GM19395 (cell line): ENCODE measurements at regions not wholly inside any gene's neighbourhood (a gene's known extent, or its start where the extent isn't known, plus 50 kb on each side); places are given as distances from the start of the nearest gene placed in this dataset.
"Not testable (repeated sequence)": the region's sequence is repeated elsewhere in the genome, so short reads cannot be mapped to it uniquely, and the experiment has no call there.

Experiments used
- ATAC-seq: cut with Tn5 transposase; IDR thresholded peaks from one replicate; pipeline ENCODE4 v1.9.1; 2021; ENCODE audit warnings: mild to moderate bottlenecking, moderate library complexity; ENCODE audit not compliant: unreplicated experiment

DNA sequence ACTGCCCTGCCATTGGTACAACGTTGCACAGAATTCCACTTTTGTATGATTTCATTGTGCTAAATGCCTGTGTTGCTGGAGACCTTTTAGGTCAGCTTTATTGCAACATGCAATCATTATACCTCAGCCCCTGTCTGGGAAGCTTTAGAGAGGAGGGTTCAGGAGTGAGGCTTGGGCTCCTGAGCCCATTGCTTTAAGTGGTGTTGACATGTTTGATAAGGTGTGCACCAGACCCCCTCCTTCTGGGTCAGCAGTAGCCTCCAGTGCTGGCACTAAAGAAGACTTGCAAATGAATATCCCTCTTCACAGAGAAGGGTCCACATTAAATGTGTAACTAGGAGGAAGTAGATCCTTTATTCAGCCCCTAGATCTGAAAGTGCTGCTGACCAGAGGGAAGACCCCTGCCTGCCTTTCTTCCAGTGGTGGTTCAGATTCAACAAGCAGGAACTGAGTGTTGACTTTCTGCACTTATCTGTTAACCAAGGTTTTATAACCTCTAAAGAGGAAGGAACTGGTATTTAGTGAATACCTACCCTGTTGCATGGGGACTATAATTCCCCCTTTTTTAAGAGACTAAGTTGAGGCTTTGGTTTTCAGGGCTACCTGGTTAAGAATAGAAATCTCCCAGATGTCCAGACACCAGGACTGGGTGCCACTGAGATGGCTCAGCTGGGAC lies 369.4 kb upstream of the IGFBP3 start:
- ATAC-seq = peak; percentile 32

DNA sequence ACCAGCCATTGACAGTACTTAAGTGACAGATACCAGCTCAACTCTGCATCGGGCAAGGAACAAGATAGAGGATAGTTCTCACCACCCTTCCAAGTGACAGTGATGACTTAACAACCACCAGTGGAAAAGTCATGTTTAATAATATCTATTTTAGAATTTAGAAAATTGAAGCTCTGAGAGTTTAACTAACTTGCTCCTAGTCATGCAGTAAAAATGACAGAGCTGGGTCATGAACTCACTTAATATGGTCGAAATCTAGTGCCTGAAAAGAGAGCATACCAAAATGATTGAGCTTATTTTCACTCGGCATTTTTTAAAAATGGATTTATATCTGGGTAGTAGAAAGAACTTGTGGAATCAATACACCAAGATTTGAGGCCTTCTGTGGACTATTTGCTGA lies 367.8 kb upstream of the IGFBP3 start:
- no peak for ATAC-seq

DNA sequence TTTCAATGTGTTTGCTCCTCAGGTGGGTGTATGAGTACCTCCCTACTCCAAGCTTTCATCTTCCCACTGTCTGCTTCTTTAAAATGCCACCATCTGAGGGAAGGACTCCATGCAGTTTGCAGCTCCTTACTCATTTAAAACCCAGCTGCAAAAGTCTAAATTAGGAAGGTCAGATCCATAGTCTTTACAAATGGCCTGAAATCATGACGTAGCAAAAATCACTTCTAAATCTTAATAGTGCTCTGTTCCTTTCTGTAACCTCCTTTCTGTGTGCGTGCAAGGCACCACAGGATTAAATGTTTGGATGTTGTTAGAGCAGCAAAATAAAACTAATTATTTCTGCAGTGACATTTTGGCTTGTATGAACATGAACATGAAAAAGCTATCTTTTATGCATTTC lies 366.9 kb upstream of the IGFBP3 start:
- no peak for ATAC-seq

DNA sequence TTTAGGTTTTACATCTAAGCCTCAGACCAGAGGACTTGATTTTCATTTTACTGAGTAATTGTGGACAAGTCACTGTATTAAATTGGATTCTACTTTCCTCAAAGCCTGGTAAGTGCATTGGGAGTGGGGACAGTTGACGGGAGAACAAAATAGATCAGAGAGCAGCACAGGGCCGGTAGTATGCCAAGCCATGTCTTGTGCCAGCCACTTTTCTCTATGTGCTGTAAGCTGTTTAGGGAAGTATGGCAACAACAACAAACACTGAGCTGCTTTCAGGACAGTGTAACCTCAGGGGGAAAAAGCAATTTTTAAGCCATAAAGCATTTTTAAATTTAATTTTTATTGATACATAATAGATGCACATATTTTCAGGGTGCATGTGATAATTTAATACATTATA lies 365.9 kb upstream of the IGFBP3 start:
- no peak for ATAC-seq

DNA sequence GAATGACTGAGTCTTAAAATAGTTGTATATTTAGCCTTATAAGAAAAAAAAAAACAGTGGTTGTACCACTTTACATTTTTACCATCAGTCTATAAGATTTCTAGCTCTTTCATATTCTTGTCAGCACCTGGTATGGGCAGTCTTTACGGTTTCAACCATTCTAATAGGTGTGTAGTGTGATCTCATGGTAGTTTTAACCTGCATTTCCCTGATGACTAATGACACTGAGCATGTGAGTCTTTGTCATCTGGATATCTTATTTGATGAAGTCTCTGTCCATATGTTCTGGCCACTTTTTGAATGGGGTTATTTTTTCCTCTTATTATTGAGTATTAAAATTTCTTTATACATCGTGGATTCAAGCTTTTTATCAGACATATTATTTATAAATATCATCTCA lies 365.3 kb upstream of the IGFBP3 start:
- ATAC-seq = no peak

DNA sequence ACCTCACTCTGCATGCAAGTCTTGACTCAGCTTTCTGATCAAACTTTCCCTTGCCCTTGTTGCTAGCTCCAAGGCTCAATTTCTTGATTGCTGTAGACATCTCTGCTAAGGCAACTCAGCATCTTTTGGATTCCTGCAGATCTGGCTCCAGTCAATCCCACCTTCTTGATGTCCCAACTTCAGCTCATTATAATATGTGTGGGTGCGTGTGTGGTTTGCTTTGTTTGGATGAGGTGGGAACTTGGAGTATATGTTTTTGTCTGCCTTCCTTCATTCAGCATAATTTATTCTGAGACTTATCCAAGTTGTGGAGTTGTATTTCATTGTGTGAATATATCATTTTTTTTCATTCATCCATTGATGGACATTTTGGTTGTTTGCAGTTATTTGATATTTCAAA lies 364.8 kb upstream of the IGFBP3 start:
- ATAC-seq = no peak

DNA sequence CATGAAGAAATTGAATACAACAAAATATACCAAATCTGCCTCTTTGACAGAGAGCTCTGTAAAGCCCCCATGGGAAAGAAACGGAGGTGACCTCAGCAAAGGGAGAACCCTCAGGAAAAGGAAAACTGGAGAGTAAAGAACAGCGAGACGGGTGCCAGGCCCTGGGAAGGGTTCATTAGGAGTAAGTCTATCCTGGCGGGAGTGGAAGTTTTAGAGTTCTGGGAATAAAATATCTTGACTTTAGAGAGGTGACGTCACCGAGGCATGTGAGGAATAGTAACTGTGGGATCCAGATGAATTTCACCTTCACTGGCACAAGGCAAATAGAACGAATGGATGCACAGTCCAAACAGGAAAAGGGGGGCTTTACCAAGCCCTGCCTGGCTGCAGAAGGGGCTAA lies 362.8 kb upstream of the IGFBP3 start:
- ATAC-seq = no peak

DNA sequence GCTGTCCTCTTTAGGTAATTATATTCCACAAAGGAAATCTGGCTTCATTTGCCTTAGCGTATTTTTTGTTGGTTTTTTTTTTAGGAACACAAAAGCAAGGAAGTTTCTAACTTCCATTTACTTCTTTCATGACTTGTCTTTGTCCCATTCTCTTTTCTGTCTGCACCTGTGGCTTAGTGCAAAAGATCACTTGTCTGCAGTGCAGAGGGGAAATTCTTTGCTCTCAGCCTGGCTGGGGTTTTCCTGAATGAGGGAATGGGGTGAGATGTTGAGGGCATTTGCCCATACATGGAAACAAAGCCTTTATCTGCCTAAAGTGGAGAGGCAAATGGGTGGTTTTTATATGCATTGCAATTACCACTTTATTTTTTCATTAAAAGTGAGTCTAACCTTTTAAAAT lies 361.1 kb upstream of the IGFBP3 start:
- ATAC-seq = no peak

DNA sequence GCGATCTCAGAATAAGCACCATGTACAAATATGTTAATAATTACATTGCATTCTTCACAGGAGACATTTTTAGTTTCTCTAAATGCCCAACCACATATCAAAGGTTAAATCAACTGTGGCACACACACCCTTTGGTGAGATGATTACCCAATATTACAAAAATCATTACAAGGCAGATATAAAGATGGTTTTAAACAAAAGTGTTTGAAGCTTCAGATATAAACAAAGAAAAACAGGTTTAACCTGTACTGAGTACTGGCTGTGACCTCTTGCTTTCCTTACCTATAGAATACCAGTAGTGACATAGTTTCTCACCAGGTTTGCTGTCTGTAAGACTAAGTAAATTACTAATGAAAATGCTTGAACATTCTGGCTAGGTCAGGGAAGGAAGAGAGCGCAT lies 360.0 kb upstream of the IGFBP3 start:
- no peak for ATAC-seq

DNA sequence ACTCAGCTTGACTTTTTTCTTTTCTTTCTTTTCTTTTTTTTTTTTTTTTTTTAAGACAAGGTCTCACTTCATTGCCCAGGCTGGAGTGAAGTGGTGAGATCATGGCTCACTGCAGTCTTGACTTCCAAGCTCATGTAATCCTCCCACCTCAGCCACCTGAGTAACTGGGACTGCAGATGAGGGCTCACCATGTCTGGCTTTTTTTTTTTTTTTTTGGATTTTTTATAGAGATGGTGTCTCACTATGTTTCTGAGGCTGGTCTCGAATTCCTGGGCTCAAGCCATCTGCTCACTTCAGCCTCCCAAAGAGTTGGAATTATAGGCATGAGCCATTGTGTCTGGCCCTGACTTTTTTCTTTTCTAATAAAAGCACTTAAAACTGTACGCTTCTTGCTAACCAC lies 358.2 kb upstream of the IGFBP3 start:
- no peak for ATAC-seq

DNA sequence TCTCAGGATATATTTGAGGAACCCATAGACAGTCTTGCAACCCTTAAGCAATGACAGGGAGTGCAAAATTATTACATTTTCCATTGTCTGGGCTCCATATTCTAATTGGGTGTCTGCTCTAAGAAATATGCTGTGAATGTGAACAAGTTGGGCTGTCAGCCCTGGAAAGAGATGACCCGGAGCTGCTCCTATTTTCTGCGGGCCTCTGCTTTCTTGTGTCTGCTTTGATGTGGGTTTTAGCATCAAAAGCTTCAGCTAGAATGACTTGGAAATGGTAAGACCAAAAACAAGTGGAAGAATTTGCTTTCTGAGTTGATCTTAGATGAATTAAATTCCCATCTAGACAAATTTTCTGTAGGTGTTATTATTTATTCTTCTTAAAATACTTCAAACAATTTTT lies 343.6 kb upstream of the IGFBP3 start:
- ATAC-seq = no peak

DNA sequence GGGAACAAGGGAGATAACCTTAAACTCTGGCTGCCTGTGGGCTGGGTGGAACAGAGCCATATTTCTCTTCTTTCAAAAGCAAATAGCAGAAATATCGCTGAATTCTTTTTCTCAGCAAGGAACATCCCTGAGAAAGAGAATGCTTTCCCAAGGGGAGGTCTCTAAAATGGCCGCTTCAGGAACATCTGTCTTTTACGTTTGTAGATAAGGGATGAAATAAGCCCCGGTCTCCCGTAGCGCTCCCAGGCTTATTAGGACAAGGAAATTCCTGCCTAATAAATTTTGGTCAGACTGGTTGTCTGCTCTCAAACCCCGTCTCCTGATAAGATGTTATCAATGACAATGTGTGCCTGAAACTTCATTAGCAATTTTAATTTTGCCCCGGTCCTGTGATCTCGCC lies 340.6 kb upstream of the IGFBP3 start:
- not testable (repeated sequence) for ATAC-seq

DNA sequence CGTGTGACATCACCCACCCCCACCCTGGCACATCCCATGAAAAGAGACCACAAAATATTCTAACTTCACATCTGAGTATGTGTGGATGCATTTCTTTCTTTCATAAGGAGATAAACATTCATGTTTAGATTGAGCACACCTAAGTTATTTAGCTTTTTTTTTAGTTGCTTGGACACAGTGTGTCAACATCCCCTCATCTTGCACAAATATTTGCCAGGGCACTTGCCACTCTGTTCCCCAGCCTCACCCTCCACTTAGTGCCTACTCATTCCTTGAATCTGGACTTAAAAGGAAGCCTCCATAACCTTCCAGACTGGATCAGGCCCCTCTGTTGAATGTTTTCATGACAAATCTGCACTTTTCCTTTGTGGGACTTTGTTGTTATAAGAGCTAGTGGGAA lies 338.9 kb upstream of the IGFBP3 start:
- no peak for ATAC-seq

DNA sequence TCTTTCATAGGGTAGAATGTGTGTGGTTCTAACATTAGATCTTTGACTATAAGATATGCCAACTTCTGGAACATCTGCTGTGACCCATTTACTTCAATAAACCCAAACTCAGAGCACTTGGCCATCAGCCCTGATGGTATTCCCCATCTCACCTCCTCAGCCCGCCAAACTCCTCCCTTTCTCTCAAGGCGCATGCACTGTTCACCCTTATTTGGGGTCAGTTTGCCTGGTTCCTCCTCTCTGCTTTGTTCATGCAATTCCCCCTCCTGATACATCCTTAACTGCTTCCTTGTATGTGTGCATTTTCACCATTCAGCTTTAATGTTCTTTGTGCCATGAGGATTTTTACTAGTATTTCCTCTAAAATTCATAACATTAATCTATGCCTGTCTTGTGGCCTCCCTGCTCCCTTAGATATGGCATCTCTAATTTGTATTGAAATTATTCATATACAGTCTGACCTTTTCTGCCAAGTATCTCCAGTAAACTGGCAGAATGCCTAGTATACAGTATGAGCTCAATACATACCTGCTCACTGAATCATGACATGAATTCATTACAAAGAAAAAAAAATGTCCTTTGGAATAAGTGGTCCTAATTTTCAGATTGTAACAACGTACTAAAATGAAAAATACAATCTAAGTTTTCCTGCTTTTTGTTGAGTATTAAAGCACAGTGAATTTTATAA lies 336.8 kb upstream of the IGFBP3 start:
- ATAC-seq = no peak

DNA sequence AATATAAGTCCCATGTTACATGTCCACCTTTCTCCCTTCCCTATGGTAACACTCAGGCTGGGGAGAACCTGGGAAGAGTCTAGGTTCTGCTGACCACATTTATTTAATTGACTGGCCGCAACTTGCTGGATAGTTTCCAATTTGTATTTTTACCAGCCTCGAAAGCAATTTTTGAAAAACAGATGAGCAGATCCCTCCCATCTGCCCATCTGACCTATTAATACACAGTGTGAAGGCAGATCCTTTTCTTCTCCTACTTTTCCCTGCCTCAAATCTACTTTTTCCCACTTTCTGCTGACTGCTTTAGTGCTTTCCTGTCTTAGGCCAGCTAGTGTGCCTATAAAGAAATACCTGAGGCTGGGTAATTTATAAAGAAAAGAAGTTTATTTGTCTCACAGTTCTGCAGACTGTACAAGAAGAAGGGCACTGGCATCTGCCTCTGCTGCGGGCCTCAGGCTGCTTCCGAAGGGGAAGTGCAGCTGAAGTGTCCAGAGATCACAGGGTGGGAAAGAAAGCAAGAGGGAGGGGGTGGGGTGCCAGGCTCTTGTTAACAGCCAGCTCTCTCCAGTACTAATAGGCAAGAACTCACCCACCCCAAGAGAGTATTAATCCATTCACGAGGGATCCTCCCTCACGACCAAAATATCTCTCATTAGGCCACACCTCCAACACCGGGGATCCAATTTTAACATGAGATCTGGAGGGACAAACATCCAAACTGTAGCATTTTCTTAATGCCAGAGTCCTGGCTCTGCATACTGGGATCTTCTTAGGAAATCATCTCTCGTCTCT lies 336.0 kb upstream of the IGFBP3 start:
- no peak for ATAC-seq

DNA sequence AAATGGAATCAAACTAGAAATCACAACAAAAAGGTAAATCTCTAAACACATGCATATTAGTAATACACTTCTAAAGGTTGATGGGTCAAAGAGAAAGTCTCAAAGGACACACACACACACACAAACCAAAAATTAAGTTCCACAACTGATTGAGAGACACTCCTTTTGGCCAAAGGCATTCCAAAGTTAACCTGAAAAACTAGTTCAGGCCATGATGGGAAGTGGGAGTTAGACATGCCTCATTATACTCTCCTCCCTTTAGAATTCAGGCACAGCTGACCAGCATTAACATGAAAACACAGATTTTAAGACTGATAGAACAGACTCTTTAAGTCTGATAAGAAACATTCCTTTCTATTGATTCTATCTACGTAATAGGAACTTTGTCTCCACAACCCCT lies 332.4 kb upstream of the IGFBP3 start:
- ATAC-seq = no peak

DNA sequence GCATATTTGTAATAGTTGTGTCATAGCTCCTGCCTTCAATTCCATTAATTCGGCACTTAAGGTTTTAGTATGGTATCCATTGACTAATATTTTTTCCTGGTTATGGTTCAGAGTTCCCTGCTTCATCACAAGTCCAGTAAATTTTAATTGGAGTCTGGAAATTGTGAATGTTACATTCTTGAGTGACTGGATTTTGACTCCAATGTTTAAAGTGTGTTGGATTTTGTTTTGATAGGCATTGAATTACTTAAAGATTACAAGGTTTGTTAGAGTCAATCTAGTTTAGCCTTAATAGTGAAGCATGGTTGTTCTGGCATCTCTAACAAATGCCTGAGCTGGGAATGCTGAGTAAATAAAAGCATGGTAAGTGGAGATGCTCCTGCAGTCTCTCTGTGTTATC lies 326.6 kb upstream of the IGFBP3 start:
- ATAC-seq = no peak

DNA sequence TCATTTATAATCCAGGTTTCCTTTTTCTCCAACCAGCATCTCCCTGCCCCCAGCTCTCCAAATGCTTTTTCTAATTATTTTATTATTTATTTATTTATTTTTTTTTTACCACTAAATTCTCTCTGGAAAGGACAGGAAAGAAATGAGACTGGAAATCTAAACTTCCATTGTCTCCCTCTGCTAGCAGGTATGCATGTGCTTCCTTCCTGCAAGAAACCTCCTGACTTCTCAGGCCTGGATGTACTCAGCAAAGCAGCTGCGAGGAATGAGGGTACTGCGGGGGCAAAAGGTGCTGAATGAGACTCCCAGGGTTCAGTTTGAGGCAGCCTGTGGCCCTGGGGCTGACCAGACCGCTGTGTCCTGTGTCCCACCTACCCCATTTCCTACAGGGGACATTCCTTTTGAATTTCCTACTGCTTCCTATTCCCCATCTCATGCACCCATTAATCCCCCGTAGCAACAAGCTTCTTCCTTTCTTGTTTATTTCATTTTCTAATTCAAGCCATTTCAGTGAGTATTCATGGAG lies 324.6 kb upstream of the IGFBP3 start:
- no peak for ATAC-seq

DNA sequence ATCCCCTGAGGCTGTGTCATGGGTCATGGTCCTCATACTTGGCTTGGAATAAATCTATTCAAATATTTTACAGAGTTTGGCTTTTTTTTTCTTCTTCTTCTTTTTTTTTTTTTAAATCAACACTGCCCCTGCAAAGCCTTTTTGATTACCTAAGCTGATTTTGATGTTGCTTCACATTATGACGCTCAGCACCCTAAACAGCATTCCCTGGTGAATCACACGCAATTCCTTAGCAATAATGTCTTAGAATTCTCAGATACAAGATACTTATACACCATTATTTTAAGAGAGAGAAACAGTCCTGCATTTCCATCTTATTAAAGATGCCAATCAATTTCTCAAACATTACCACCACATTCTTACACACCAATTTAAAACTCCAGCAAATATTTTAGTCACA lies 323.7 kb upstream of the IGFBP3 start:
- no peak for ATAC-seq

DNA sequence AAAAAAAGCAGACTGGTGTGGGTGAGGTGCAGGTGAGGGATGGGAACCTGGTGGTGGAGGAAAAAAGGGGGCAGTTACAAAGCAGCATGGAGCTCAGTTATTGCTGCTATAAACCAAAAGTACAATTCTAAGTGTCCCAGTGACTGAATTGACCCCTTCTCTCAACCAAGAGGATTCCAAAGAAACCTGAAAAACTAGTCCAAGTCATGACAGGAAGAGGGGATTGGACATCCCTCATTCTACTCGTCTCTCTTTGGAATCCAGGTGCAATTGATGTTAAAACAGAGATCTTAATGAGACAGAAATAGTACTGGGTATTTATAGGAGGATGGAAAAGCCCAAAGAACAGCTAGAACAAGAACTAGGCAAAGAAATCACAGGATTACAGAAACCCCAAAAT lies 322.3 kb upstream of the IGFBP3 start:
- no peak for ATAC-seq

DNA sequence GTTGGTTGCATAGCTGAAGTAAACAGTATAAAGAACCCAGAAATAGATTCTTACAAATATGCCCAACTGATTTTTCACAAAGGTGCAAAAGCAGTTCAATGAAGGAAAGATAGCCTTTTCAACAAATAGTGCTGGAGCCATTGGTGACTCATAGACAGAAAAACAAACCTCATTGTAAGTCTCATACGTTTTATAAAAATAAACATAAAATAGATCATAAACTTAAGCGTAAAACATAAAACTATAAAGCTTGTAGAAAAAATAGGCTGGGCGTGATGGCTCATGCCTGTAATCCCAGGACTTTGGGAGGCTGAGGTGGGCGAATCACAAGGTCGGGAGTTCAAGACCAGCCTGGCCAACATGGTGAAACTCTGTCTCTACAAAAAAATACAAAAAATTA lies 318.8 kb upstream of the IGFBP3 start:
- no peak for ATAC-seq

DNA sequence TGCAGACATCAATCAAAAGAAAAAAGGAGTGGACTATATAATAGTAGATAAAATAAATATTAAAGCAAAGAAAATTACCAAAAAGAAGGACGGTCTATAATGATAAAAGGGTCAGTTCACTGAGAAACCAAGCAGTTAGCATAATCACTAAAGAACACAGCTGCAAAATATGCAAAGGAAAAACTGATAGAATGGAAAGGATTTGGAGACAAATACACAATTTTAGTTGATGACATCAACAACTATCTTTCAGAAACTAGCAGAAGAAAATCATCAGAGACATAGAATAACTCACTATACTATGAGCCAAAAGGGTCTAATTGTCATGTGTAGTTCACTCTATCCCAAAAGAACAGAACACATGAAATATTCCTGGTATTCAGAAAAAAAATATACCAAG lies 316.4 kb upstream of the IGFBP3 start:
- no peak for ATAC-seq
